GM19240 (cell line): ENCODE measurements at regions not wholly inside any gene's neighbourhood (a gene's known extent, or its start where the extent isn't known, plus 50 kb on each side); places are given as distances from the start of the nearest gene placed in this dataset.

Experiments used
- DNase-seq: peaks from one replicate; pipeline ENCODE4 v3.0.0; 2011; ENCODE audit warnings: low spot score; ENCODE audit not compliant: insufficient read length

DNA sequence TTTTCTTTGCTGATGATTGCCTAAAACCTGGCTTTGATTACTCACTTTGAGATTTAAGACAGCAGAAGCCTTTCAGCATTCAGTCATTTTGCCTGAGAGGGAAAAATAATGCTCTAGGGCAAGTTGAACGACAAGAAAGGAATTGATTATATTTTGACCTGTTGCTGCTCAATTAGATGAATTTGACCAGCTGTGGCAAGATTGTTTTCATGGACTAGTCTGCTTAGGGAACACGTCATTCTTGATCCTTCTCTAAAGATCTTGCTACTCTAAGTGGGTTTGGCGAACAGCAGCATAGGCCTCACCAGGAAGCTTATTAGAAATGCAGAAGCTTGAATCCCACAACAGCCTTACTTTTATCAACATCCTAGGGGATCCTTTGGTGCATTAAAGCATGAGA is 59.7 kb upstream of the PHACTR1 start:
- no peak for DNase-seq

DNA sequence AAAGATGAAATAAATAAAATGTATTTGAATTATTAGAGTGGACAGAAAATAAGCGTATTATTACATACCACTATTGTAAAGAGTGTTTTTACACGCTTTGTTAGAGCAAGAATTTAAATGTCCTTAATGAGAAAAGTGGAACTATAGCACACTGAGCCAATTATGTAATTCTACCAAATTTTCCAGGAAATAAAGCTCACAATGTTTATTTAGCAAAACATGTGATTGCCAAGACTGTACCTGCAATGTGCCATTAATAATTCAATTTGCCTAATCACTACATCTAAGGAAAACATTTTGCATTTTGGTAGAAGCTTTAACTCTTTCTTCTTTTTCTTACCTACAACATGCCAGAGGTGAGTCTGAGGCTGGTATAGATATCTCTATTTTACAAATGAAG is 58.7 kb upstream of the PHACTR1 start:
- no peak for DNase-seq

DNA sequence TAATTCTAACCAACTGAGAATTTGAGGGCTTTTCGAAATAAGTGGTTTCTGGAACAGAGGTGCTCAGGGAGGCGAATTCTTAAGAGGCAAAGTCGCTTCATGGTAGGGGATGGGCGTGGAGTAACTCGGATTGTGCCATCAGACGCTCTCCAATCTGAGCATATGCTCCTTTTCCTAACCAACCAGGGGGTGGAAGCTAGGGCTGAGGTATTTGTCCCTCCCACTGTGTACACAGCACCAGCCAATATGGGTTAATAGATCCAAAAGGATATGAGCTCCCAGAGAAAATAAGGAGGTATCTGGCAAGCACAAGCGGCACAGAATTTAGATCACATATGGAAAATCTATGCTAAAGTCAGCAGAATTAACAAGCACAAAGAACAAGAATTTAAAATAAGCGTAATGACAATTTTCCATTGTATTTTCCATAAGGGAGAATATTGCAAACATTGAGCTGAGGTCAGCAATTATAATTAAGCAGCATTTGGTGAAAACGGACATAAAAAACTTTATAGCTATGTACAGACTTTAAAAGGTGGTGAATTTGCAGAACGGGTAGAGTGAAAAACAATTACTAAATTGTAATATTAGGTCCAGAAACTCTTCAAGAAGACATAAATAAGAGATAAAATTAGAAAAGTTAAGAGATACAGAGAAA is 55.0 kb upstream of the PHACTR1 start:
- no peak for DNase-seq
